Aorta (tissue), 5 donors: ENCODE measurements at regions not wholly inside any gene's neighbourhood (a gene's known extent, or its start where the extent isn't known, plus 50 kb on each side); places are given as distances from the start of the nearest gene placed in this dataset.
"Not testable (repeated sequence)": the region's sequence is repeated elsewhere in the genome, so short reads cannot be mapped to it uniquely, and the experiment has no call there.

ENCODE experiments used
- ATAC-seq: fragments of 200-7000 bp; cut with Tn5 transposase; one replicate; pipeline ENCODE4 v1.9.1; 2022; ENCODE audit warnings: moderate library complexity; ENCODE audit not compliant: low FRiP score
- DNase-seq, 2 donors: peaks; one replicate each; pipeline ENCODE4 v3.0.0-alpha.2; 2020
- H3K27ac ChIP-seq, 2 donors: one replicate each; pipeline ENCODE4 v1.5.1; 2013; ENCODE audit warnings: low read length in 2 of 2, mild to moderate bottlenecking in 2 of 2, moderate library complexity in 2 of 2, control low read depth in 1 of 2, inconsistent platforms in 1 of 2, low read depth in 1 of 2
- H3K27me3 ChIP-seq, 2 donors: one replicate each; pipeline ENCODE4 v1.6.1; 2013; ENCODE audit warnings: control low read depth in 1 of 2, low read length in 1 of 2, mild to moderate bottlenecking in 1 of 2, moderate library complexity in 1 of 2; ENCODE audit not compliant: insufficient read depth in 2 of 2, control insufficient read depth in 1 of 2
- H3K36me3 ChIP-seq, 2 donors: one replicate each; pipeline ENCODE4 v1.6.1; 2013; ENCODE audit warnings: control low read depth in 1 of 2, low read length in 1 of 2, mild to moderate bottlenecking in 1 of 2; ENCODE audit not compliant: insufficient read depth in 2 of 2, control insufficient read depth in 1 of 2
- H3K4me1 ChIP-seq, 2 donors: one replicate each; pipeline ENCODE4 v1.6.1; 2013; ENCODE audit warnings: low read length in 2 of 2, control low read depth in 1 of 2, mild to moderate bottlenecking in 1 of 2, moderate library complexity in 1 of 2; ENCODE audit not compliant: insufficient read depth in 2 of 2, control insufficient read depth in 1 of 2
- H3K4me3 ChIP-seq, 2 donors: one replicate each; pipeline ENCODE4 v1.5.1; 2013; ENCODE audit warnings: low read length in 2 of 2, control low read depth in 1 of 2, mild to moderate bottlenecking in 1 of 2
- H3K9me3 ChIP-seq: one replicate; pipeline ENCODE4 v1.6.1; 2013; ENCODE audit warnings: mild to moderate bottlenecking, low read length; ENCODE audit not compliant: control insufficient read depth
- WGBS, 2 donors: extraction: QIAGEN DNeasy Blood & Tissue Kit; methylation state at CpG; one replicate each; pipeline ENCODE4 v1.1.7; 2013; 5-methylcytosine and 5-hydroxymethylcytosine counted together
- intact Hi-C, 2 donors: fragments of 100-400 bp; cut with DNase I; formaldehyde crosslinking; loops; one replicate each; pipeline versions ENCODE4 v1.14.2 to v1.15.0; 2022
- donor health status: healthy with polysubstance abuse.
- donor health status: Bipolar disorder and iron deficiency.
- donor health status: DM: no; HTN: no; CAD: no.
- donor health status: DM: no; HTN: no; CAD: no.
- donor health status: DM: yes; HTN: yes; CAD: no.

DNA sequence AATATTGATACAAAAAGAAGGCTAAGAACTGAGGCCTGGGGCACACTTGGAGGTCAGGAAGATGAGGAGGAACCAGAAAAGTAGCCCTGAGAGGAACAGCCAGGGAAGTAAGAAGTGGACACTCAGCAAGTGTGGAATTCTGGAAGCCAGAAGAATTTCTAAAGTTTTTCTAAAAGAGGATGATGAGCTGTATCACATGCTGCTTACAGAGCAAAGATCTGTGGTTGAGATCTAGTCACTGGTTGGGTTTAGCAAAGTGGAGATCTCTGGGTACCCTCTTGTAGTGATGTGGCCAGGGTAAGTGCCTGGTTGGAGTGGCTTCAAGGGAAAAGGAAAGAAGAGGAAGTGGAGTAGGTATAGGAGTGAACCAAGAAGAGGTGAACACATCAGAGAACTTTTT is 95.4 kb upstream of the DAZL start:
- H3K4me1 ChIP-seq, result peaks cover 0 to 2% of the 10 kb centered on the region in 2 donors
- no peak for ATAC-seq
- no peaks in the 10 kb centered on the region for H3K9me3 ChIP-seq
- no peaks in the 10 kb centered on the region for H3K36me3 ChIP-seq
- intact Hi-C loops, result no loop called here
- DNase-seq, result no peak
- no peaks in the 10 kb centered on the region for H3K27me3 ChIP-seq
- H3K27ac ChIP-seq, result no peak overlapping the region
- no peak overlapping the region for H3K4me3 ChIP-seq

DNA sequence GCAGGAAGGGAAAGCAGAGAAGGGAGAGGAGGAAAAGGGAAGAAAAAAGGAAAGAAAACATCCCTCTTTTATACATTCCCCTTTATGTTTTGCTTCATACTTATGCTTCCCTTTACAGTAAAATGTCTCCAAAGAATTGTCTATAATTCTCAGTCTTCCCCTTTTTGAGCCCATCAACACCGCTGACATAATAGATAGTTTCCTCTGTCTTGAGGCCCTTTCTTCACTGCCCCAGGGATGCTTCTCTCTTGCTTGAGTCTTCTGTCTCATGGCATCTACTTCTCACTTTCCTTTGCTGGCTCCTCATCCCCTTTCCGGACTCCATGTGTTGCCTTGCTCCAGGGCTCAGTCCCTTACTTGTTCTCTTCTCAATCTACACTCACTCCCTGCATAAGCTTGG is 99.7 kb upstream of the DAZL start:
- ATAC-seq, result no peak
- H3K36me3 ChIP-seq, result no peaks in the 10 kb centered on the region
- 81 to 86% methylated on average over 2 of the region's 2 CpGs for WGBS, 2 donors
- DNase-seq, result no peak
- H3K4me1 ChIP-seq, result no peaks in the 10 kb centered on the region
- H3K9me3 ChIP-seq, result peaks cover 1% of the 10 kb centered on the region
- no peaks in the 10 kb centered on the region for H3K27me3 ChIP-seq
- H3K4me3 ChIP-seq, result no peak overlapping the region
- no peak overlapping the region for H3K27ac ChIP-seq
- intact Hi-C loops, result no loop called here

- Histone ChIP-seq H3K4me3 (no peak overlapping the region), H3K4me1 (no peaks in the 10 kb centered on the region), H3K27me3 (no peaks in the 10 kb centered on the region), H3K27ac (no peak overlapping the region), H3K9me3 (peaks cover 1% of the 10 kb centered on the region), H3K36me3 (no peaks in the 10 kb centered on the region)
- WGBS, 2 donors, result 77 to 81% methylated on average over 4 of the region's 4 CpGs
- intact Hi-C loops, result no loop called here
- DNase-seq, result no peak
- peak; percentile 33 for ATAC-seq
Observed at GRCh38 chr3:16707260-16707659, 102.0 kb upstream of the DAZL start.

- H3K4me3 ChIP-seq, result no peak overlapping the region
- intact Hi-C loops, result no loop called here
- H3K27ac ChIP-seq, result no peak overlapping the region
- H3K27me3 ChIP-seq, result no peaks in the 10 kb centered on the region
- no peaks in the 10 kb centered on the region for H3K4me1 ChIP-seq
- no peaks in the 10 kb centered on the region for H3K36me3 ChIP-seq
- peaks cover 1% of the 10 kb centered on the region for H3K9me3 ChIP-seq
- no peak for DNase-seq
- no peak for ATAC-seq
Observed at GRCh38 chr3:16708285-16708684, 103.1 kb upstream of the DAZL start.

DNA sequence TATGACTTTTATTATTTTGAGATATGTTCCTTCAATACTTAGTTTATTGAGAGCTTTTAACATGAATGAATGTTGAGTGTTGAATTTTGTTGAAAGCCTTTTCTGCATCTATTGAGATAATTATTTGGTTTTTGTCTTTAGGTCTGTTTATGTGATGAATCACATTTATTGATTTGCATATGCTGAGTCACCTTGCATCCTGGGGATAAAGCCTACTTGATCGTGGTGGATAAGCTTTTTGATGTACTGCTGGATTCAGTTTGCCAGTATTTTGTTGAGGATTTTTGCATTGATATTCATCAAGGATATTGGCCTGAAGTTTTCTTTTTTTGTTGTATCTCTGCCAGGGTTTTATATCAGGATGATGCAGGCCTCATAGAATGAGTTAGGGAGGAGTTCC is 106.5 kb upstream of the DAZL start:
- H3K4me1 ChIP-seq, H3K27ac ChIP-seq, ATAC-seq, DNase-seq, H3K27me3 ChIP-seq, H3K9me3 ChIP-seq, H3K4me3 ChIP-seq, intact Hi-C loops, H3K36me3 ChIP-seq: not testable (repeated sequence)
- 80 to 82% methylated on average over 1 of the region's 1 CpG for WGBS, 2 donors

GRCh38 chr3:16715281-16715680 is 110.1 kb upstream of the DAZL start:
- Histone ChIP-seq H3K4me1 (no peaks in the 10 kb centered on the region), H3K36me3 (no peaks in the 10 kb centered on the region), H3K9me3 (no peaks in the 10 kb centered on the region), H3K4me3 (no peak overlapping the region), H3K27ac (no peak overlapping the region), H3K27me3 (no peaks in the 10 kb centered on the region)
- 84 to 89% methylated on average over 4 of the region's 4 CpGs for WGBS, 2 donors
- DNase-seq (no peak), ATAC-seq (no peak)
- intact Hi-C loops, result no loop called here

DNA sequence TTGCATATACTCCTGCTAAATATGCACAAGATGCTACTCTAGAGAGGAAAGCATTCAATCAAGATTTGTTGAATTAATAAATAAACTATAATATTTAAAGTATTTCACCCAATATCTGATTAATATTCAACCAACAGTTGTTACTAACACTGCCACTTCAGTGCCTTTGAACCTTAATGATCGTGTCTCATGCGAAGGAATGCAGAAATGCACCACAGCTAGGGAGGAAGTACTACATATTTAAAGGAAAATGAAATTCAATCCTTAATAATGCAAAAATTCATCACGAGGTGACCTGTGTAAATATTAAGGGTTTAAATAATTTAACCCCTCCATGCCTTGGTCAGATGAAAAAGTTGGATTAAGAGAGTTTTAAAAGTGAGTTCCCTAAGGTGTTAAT is 114.2 kb upstream of the DAZL start:
- Histone ChIP-seq H3K27me3 (no peaks in the 10 kb centered on the region), H3K9me3 (no peaks in the 10 kb centered on the region), H3K4me3 (no peak overlapping the region), H3K4me1 (no peaks in the 10 kb centered on the region), H3K36me3 (no peaks in the 10 kb centered on the region), H3K27ac (no peak overlapping the region)
- DNase-seq (no peak), ATAC-seq (no peak)
- intact Hi-C loops, result no loop called here
- 51 to 54% methylated on average over 3 of the region's 3 CpGs for WGBS, 2 donors

- H3K27me3 ChIP-seq, result no peaks in the 10 kb centered on the region
- no peaks in the 10 kb centered on the region for H3K36me3 ChIP-seq
- DNase-seq (no peak), ATAC-seq (no peak)
- no peaks in the 10 kb centered on the region for H3K4me1 ChIP-seq
- no peaks in the 10 kb centered on the region for H3K9me3 ChIP-seq
- no peak overlapping the region for H3K4me3 ChIP-seq
- intact Hi-C loops, result no loop called here
- WGBS, 2 donors, result 68 to 75% methylated on average over 3 of the region's 3 CpGs
- H3K27ac ChIP-seq, result no peak overlapping the region
Observed at GRCh38 chr3:16720367-16720940, 115.2 kb upstream of the DAZL start.

GRCh38 chr3:16721494-16721893 is 116.3 kb upstream of the DAZL start:
- WGBS, 2 donors, result 85 to 86% methylated on average over 3 of the region's 3 CpGs

More at GRCh38 chr3:16721494-16721893, 116.3 kb upstream of the DAZL start:
- intact Hi-C loops, result no loop called here
- ATAC-seq (no peak), DNase-seq (no peak)
- H3K4me1 ChIP-seq, result no peaks in the 10 kb centered on the region
- peaks cover 2% of the 10 kb centered on the region for H3K9me3 ChIP-seq
- H3K4me3 ChIP-seq, result no peak overlapping the region
- H3K36me3 ChIP-seq, result no peaks in the 10 kb centered on the region
- H3K27ac ChIP-seq, result no peak overlapping the region
- H3K27me3 ChIP-seq, result no peaks in the 10 kb centered on the region
